Ovary (tissue), 7 donors: ENCODE measurements at regions not wholly inside any gene's neighbourhood (a gene's known extent, or its start where the extent isn't known, plus 50 kb on each side); places are given as distances from the start of the nearest gene placed in this dataset.

ENCODE experiments used
- DNase-seq, 5 donors: peaks; one replicate each; pipeline ENCODE4 v3.0.0-alpha.2; 2019 to 2020
- H3K27ac ChIP-seq, 2 donors: fragments of 200-600 bp; one replicate each; pipeline versions ENCODE4 v1.5.1 to v1.8.0; 2019 to 2022
- H3K27me3 ChIP-seq: fragments of 200-600 bp; one replicate; pipeline ENCODE4 v1.8.0; 2022
- H3K36me3 ChIP-seq: fragments of 200-600 bp; sonication (generic); one replicate; pipeline ENCODE4 v1.5.1; 2019
- H3K4me1 ChIP-seq: one replicate; pipeline ENCODE4 v1.8.1; 2013; ENCODE audit warnings: mild to moderate bottlenecking, moderate library complexity; ENCODE audit not compliant: insufficient read depth
- H3K4me3 ChIP-seq: fragments of 200-600 bp; sonication (generic); one replicate; pipeline ENCODE4 v1.5.1; 2017
- H3K9me3 ChIP-seq, 2 donors: fragments of 200-600 bp in 1 of 2; sonication (generic) in 1 of 2; one replicate each; pipeline versions ENCODE4 v1.5.1 to v1.8.1; 2013 to 2019; ENCODE audit warnings: mild to moderate bottlenecking in 1 of 2, moderate library complexity in 1 of 2
- CTCF ChIP-seq, 3 donors: fragments of 450-650 bp in 2 of 3; fragments of 200-600 bp in 1 of 3; IDR thresholded peaks; one replicate each; pipeline versions ENCODE4 v1.5.1 to v1.8.0; 2016 to 2022; ENCODE audit warnings: antibody characterized with exemption in 3 of 3, mild to moderate bottlenecking in 1 of 3
- EP300 ChIP-seq: sonication (generic); formaldehyde crosslinking; IDR thresholded peaks from one replicate; pipeline ENCODE4 v1.6.1; 2017; ENCODE audit warnings: antibody characterized with exemption
- POLR2A ChIP-seq: fragments of 450-650 bp; IDR thresholded peaks from one replicate; pipeline ENCODE4 v1.6.1; 2017; ENCODE audit warnings: antibody characterized with exemption, mild to moderate bottlenecking, moderate library complexity
- WGBS, 3 donors: extraction: QIAGEN DNeasy Blood & Tissue Kit in 1 of 3; methylation state at CpG; one replicate each; pipeline versions ENCODE4 v1.1.5 to v1.1.7; 2013 to 2017; 5-methylcytosine and 5-hydroxymethylcytosine counted together
- intact Hi-C, 4 donors: fragments of 100-400 bp; cut with DNase I; formaldehyde crosslinking; loops; one replicate each; pipeline versions ENCODE4 v1.11.0 to v1.15.1; 2022 to 2023
- donor health status: DM: no; HTN: no; CAD: no; lungs with moderate emphysema.
- donor health status: DM: no; HTN: no; CAD: no.
- donor health status: Bipolar disorder and iron deficiency.
- donor health status: DM: no; HTN: no; CAD: no.
- donor health status: DM: yes; HTN: yes; CAD: no.

GRCh38 chr4:179313823-179314222, 1871.6 kb upstream of the AGA start:
- no peak for DNase-seq
- intact Hi-C loops, result no loop called here
- Histone ChIP-seq H3K27ac (no peak overlapping the region), H3K4me3 (no peak overlapping the region), H3K27me3 (no peaks in the 10 kb centered on the region), H3K9me3 (no peaks in the 10 kb centered on the region), H3K36me3 (no peaks in the 10 kb centered on the region), H3K4me1 (no peaks in the 10 kb centered on the region)
- 88 to 100% (median 90%) methylated on average over 1 of the region's 1 CpG for WGBS, 3 donors
- no peak for TF ChIP-seq CTCF (IDR thresholded peaks at IDR 0.05)
- no peak for TF ChIP-seq POLR2A
- no peak for TF ChIP-seq EP300

DNA sequence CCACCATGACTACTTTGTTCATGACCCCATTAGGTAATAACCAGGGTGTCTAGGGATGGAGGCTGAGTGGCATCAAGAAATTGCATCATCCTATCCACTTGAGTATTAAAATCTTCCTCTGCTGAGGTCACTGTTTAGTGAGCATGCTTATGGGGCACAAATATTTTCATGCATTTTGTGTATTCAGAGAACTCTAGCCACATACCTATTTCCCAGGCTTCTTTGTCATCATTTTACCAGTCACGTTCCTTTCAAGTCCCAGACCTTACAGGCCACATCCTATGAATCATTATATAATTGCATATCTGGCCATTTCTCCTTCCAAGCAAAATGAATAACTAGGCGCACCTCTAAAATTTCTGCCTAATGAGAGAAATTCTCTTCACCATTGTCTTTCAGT, 1882.9 kb upstream of the AGA start:
- Histone ChIP-seq H3K36me3 (no peaks in the 10 kb centered on the region), H3K4me1 (no peaks in the 10 kb centered on the region), H3K9me3 (no peaks in the 10 kb centered on the region), H3K27ac (no peak overlapping the region), H3K4me3 (no peak overlapping the region), H3K27me3 (no peaks in the 10 kb centered on the region)
- TF ChIP-seq POLR2A, result no peak
- intact Hi-C loops, result no loop called here
- WGBS, 3 donors, result 82 to 86% (median 85%) methylated on average over 2 of the region's 2 CpGs
- DNase-seq, result no peak

GRCh38 chr4:179328627-179329026, 1886.4 kb upstream of the AGA start:
- H3K36me3 ChIP-seq, result no peaks in the 10 kb centered on the region

DNA sequence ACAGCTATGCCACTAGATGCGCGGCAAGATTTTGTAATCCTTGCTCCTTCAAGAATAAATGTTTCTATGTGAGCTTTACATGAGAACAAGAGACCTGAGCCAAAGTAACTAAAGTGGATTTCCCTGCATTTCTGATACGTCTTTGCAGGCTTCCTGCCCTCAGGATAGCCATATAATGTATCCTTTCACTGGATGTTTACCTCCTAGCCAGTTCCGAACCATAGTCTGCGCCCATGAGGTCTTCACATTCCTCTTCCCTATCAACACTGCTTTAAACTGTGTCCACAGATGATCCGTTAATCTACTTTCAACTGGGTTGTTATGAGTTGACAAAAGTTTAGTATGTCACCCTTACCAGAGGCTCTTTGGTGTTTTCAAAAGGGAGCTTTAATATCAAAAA, 1889.1 kb upstream of the AGA start:
- 63 to 77% (median 69%) methylated on average over 6 of the region's 6 CpGs for WGBS, 3 donors
- intact Hi-C loops, result no loop called here
- H3K27ac ChIP-seq, result no peak overlapping the region
- no peaks in the 10 kb centered on the region for H3K36me3 ChIP-seq
- no peak for DNase-seq
- H3K9me3 ChIP-seq, result no peaks in the 10 kb centered on the region
- H3K4me1 ChIP-seq, result no peaks in the 10 kb centered on the region
- TF ChIP-seq POLR2A (no peak), EP300 (no peak), CTCF (IDR thresholded peaks at IDR 0.05) (no peak)
- no peak overlapping the region for H3K4me3 ChIP-seq
- no peaks in the 10 kb centered on the region for H3K27me3 ChIP-seq

More at GRCh38 chr4:179328627-179329026, 1886.4 kb upstream of the AGA start:
- no peaks in the 10 kb centered on the region for H3K9me3 ChIP-seq
- H3K27me3 ChIP-seq, result no peaks in the 10 kb centered on the region
- H3K4me1 ChIP-seq, result no peaks in the 10 kb centered on the region
- H3K27ac ChIP-seq, result no peak overlapping the region
- DNase-seq, result no peak
- WGBS, 3 donors, result 75 to 82% (median 76%) methylated on average over 8 of the region's 8 CpGs
- no peak overlapping the region for H3K4me3 ChIP-seq
- intact Hi-C loops, result loop anchor here in 1 of 4 donors (2.0 kb wide), 1 partner anchor 72 kb away; no protein-coding TSS in a partner anchor
- TF ChIP-seq POLR2A (no peak), EP300 (no peak), CTCF (IDR thresholded peaks at IDR 0.05) (no peak)

DNA sequence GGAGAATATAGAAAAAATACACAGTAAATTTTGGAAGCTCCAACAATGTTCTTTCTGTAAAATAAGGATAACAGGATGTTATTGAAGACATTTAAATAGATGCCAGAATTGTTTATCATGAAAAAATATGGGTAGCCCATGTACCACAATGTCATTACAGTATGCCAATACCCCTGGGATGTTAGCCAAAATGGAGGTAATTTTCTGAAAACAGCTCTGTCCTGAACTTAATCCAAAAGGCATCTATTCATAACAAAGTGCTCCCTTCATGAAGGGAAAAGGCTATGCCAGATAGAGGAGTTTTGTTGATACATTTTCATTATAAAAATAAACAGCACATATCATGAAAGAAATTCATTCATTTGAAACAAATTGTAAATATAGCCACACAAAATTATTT, 1902.6 kb upstream of the AGA start:
- Histone ChIP-seq H3K4me3 (no peak overlapping the region), H3K27ac (no peak overlapping the region), H3K9me3 (no peaks in the 10 kb centered on the region), H3K27me3 (no peaks in the 10 kb centered on the region), H3K36me3 (no peaks in the 10 kb centered on the region), H3K4me1 (no peaks in the 10 kb centered on the region)
- DNase-seq, result no peak
- intact Hi-C loops, result no loop called here
- TF ChIP-seq EP300 (no peak), CTCF (IDR thresholded peaks at IDR 0.05) (no peak), POLR2A (no peak)
